Right forelimb (tissue), 1 donor: ENCODE measurements at regions not wholly inside any gene's neighbourhood (a gene's known extent, or its start where the extent isn't known, plus 50 kb on each side); places are given as distances from the start of the nearest gene placed in this dataset.
A peak's percentile ranks its signal among the peaks of the same experiment; 100 is the strongest.

ENCODE experiments used
- DNase-seq: peaks from one replicate; pipeline ENCODE4 v3.0.0-alpha.2; 2018

GRCh38 chr10:129033340-129033739, 433.7 kb upstream of the MGMT start:
- peak; percentile 20 for DNase-seq

- DNase-seq, result peak; percentile 29
These were observed 433.2 kb upstream of the MGMT start for GRCh38 chr10:129033790-129034272.

GRCh38 chr10:129035052-129035827, 431.8 kb upstream of the MGMT start:
- peak; percentile 54 for DNase-seq

- no peak for DNase-seq
These were observed 428.5 kb upstream of the MGMT start for GRCh38 chr10:129038522-129038921.

GRCh38 chr10:129039406-129040370, 427.4 kb upstream of the MGMT start:
- DNase-seq, result peak; percentile 41

GRCh38 chr10:129040377-129040776, 426.7 kb upstream of the MGMT start:
- DNase-seq, result no peak

GRCh38 chr10:129041916-129042315, 425.1 kb upstream of the MGMT start:
- DNase-seq, result no peak

GRCh38 chr10:129042776-129043595, 424.1 kb upstream of the MGMT start:
- DNase-seq, result peak; percentile 56

- DNase-seq, result no peak
These were observed 423.4 kb upstream of the MGMT start for GRCh38 chr10:129043691-129044090.

- DNase-seq, result no peak
These were observed 421.4 kb upstream of the MGMT start for GRCh38 chr10:129045599-129045998.

GRCh38 chr10:129046065-129046681, 420.9 kb upstream of the MGMT start:
- peak; percentile 86 for DNase-seq

- DNase-seq, result no peak
These were observed 420.1 kb upstream of the MGMT start for GRCh38 chr10:129046962-129047361.

- no peak for DNase-seq
These were observed 419.4 kb upstream of the MGMT start for GRCh38 chr10:129047600-129047999.

GRCh38 chr10:129048513-129048912, 418.5 kb upstream of the MGMT start:
- peak; percentile 39 for DNase-seq

GRCh38 chr10:129049501-129049900, 417.5 kb upstream of the MGMT start:
- DNase-seq, result peak; percentile 27

GRCh38 chr10:129055225-129055624, 411.8 kb upstream of the MGMT start:
- DNase-seq, result peak; percentile 25

GRCh38 chr10:129055986-129056385, 411.1 kb upstream of the MGMT start:
- DNase-seq, result peak; percentile 47

- peak; percentile 37 for DNase-seq
These were observed 410.0 kb upstream of the MGMT start for GRCh38 chr10:129056734-129057689.

GRCh38 chr10:129057856-129058663, 409.0 kb upstream of the MGMT start:
- DNase-seq, result peak; percentile 44

- DNase-seq, result no peak
These were observed 408.3 kb upstream of the MGMT start for GRCh38 chr10:129058664-129059155.
